Neuron (in vitro differentiated cells): ENCODE measurements at regions not wholly inside any gene's neighbourhood (a gene's known extent, or its start where the extent isn't known, plus 50 kb on each side); places are given as distances from the start of the nearest gene placed in this dataset.

Experiments
- H2AFZ ChIP-seq: one replicate; pipeline ENCODE4 v1.6.1; 2013; ENCODE audit warnings: low read depth, mild to moderate bottlenecking, inconsistent platforms, low read length, moderate library complexity
- H3K27me3 ChIP-seq: one replicate; pipeline ENCODE4 v1.6.1; 2013; ENCODE audit warnings: low read length; ENCODE audit not compliant: insufficient read depth
- H3K36me3 ChIP-seq: one replicate; pipeline ENCODE4 v1.6.1; 2013; ENCODE audit warnings: low read length; ENCODE audit not compliant: insufficient read depth
- H3K4me1 ChIP-seq: one replicate; pipeline ENCODE4 v1.6.1; 2013; ENCODE audit warnings: low read length; ENCODE audit not compliant: insufficient read depth
- H3K4me3 ChIP-seq: 2 replicates; pipeline ENCODE4 v1.5.1; 2013; ENCODE audit warnings: mild to moderate bottlenecking, low read length, moderate library complexity
- H3K9me3 ChIP-seq: one replicate; pipeline ENCODE4 v1.6.1; 2013; ENCODE audit warnings: low read length

- no peaks in the 10 kb centered on the region for H3K27me3 ChIP-seq
- H3K9me3 ChIP-seq = no peaks in the 10 kb centered on the region
- no peaks in the 10 kb centered on the region for H3K36me3 ChIP-seq
- no peaks in the 10 kb centered on the region for H3K4me1 ChIP-seq
- H2AFZ ChIP-seq = no peak overlapping the region
- no peak overlapping the region for H3K4me3 ChIP-seq
These were observed 425.8 kb upstream of the ZFHX3 start for GRCh38 chr16:73473713-73474112.

GRCh38 chr16:73464834-73465233 is 416.9 kb upstream of the ZFHX3 start:
- Histone ChIP-seq H2AFZ (no peak overlapping the region), H3K36me3 (no peaks in the 10 kb centered on the region), H3K9me3 (peaks cover 2% of the 10 kb centered on the region), H3K4me3 (no peak overlapping the region), H3K4me1 (no peaks in the 10 kb centered on the region), H3K27me3 (no peaks in the 10 kb centered on the region)

- Histone ChIP-seq H3K36me3 (no peaks in the 10 kb centered on the region), H3K27me3 (no peaks in the 10 kb centered on the region), H2AFZ (no peak overlapping the region), H3K9me3 (no peaks in the 10 kb centered on the region), H3K4me3 (no peak overlapping the region), H3K4me1 (peaks cover 13% of the 10 kb centered on the region)
These were observed 411.7 kb upstream of the ZFHX3 start for GRCh38 chr16:73459586-73459985.

GRCh38 chr16:73457851-73458250 is 409.9 kb upstream of the ZFHX3 start:
- H3K9me3 ChIP-seq = peaks cover 2% of the 10 kb centered on the region
- no peaks in the 10 kb centered on the region for H3K27me3 ChIP-seq
- no peak overlapping the region for H2AFZ ChIP-seq
- peaks cover 16% of the 10 kb centered on the region for H3K4me1 ChIP-seq
- no peaks in the 10 kb centered on the region for H3K36me3 ChIP-seq
- H3K4me3 ChIP-seq = no peak overlapping the region

- no peak overlapping the region for H3K4me3 ChIP-seq
- no peak overlapping the region for H2AFZ ChIP-seq
- no peaks in the 10 kb centered on the region for H3K27me3 ChIP-seq
These were observed 401.0 kb upstream of the ZFHX3 start for GRCh38 chr16:73448970-73449369.

GRCh38 chr16:73447846-73448245 is 399.9 kb upstream of the ZFHX3 start:
- H2AFZ ChIP-seq = no peak overlapping the region
- no peaks in the 10 kb centered on the region for H3K4me1 ChIP-seq

More at GRCh38 chr16:73448970-73449369, 401.0 kb upstream of the ZFHX3 start:
- Histone ChIP-seq H3K9me3 (peaks cover 6% of the 10 kb centered on the region), H3K36me3 (no peaks in the 10 kb centered on the region), H3K4me1 (no peaks in the 10 kb centered on the region)

GRCh38 chr16:73434621-73435020 is 386.7 kb upstream of the ZFHX3 start:
- Histone ChIP-seq H3K36me3 (no peaks in the 10 kb centered on the region), H3K4me1 (peaks cover 13% of the 10 kb centered on the region), H3K4me3 (no peak overlapping the region), H2AFZ (no peak overlapping the region), H3K27me3 (no peaks in the 10 kb centered on the region), H3K9me3 (no peaks in the 10 kb centered on the region)

More at GRCh38 chr16:73447846-73448245, 399.9 kb upstream of the ZFHX3 start:
- Histone ChIP-seq H3K4me3 (no peak overlapping the region), H3K9me3 (peaks cover 4% of the 10 kb centered on the region), H3K36me3 (no peaks in the 10 kb centered on the region), H3K27me3 (no peaks in the 10 kb centered on the region)

- H2AFZ ChIP-seq = no peak overlapping the region
- no peaks in the 10 kb centered on the region for H3K36me3 ChIP-seq
- H3K27me3 ChIP-seq = no peaks in the 10 kb centered on the region
- peaks cover 13% of the 10 kb centered on the region for H3K4me1 ChIP-seq
- H3K4me3 ChIP-seq = no peak overlapping the region
- H3K9me3 ChIP-seq = no peaks in the 10 kb centered on the region
These were observed 385.9 kb upstream of the ZFHX3 start for GRCh38 chr16:73433731-73434307.

GRCh38 chr16:73432850-73433730 is 385.2 kb upstream of the ZFHX3 start:
- Histone ChIP-seq H3K4me3 (no peak overlapping the region), H3K4me1 (peaks cover 17% of the 10 kb centered on the region), H2AFZ (no peak overlapping the region), H3K27me3 (no peaks in the 10 kb centered on the region), H3K9me3 (no peaks in the 10 kb centered on the region), H3K36me3 (no peaks in the 10 kb centered on the region)

- Histone ChIP-seq H2AFZ (no peak overlapping the region), H3K4me1 (peaks cover 36% of the 10 kb centered on the region), H3K9me3 (no peaks in the 10 kb centered on the region), H3K36me3 (no peaks in the 10 kb centered on the region), H3K4me3 (no peak overlapping the region), H3K27me3 (no peaks in the 10 kb centered on the region)
These were observed 382.2 kb upstream of the ZFHX3 start for GRCh38 chr16:73430138-73430537.

- no peak overlapping the region for H2AFZ ChIP-seq
- H3K27me3 ChIP-seq = no peaks in the 10 kb centered on the region
- peaks cover 27% of the 10 kb centered on the region for H3K4me1 ChIP-seq
- H3K9me3 ChIP-seq = peaks cover 1% of the 10 kb centered on the region
- H3K4me3 ChIP-seq = no peak overlapping the region
- no peaks in the 10 kb centered on the region for H3K36me3 ChIP-seq
These were observed 380.2 kb upstream of the ZFHX3 start for GRCh38 chr16:73428121-73428520.

GRCh38 chr16:73427164-73427563 is 379.2 kb upstream of the ZFHX3 start:
- no peak overlapping the region for H2AFZ ChIP-seq
- no peaks in the 10 kb centered on the region for H3K36me3 ChIP-seq
- peaks cover 23% of the 10 kb centered on the region for H3K4me1 ChIP-seq
- H3K9me3 ChIP-seq = peaks cover 1% of the 10 kb centered on the region
- H3K27me3 ChIP-seq = no peaks in the 10 kb centered on the region
- H3K4me3 ChIP-seq = no peak overlapping the region

GRCh38 chr16:73426433-73427160 is 378.7 kb upstream of the ZFHX3 start:
- no peak overlapping the region for H2AFZ ChIP-seq
- H3K4me3 ChIP-seq = no peak overlapping the region
- peaks cover 1% of the 10 kb centered on the region for H3K9me3 ChIP-seq
- no peaks in the 10 kb centered on the region for H3K27me3 ChIP-seq
- peaks cover 23% of the 10 kb centered on the region for H3K4me1 ChIP-seq
- H3K36me3 ChIP-seq = no peaks in the 10 kb centered on the region
